GM12878 (cell line): ENCODE measurements at regions not wholly inside any gene's neighbourhood (a gene's known extent, or its start where the extent isn't known, plus 50 kb on each side); places are given as distances from the start of the nearest gene placed in this dataset.

Experiments used
- ATAC-seq: fragments of 200-7000 bp; cut with Tn5 transposase; 3 replicates; pipeline ENCODE4 v1.9.1; 2020; ENCODE audit warnings: mild to moderate bottlenecking, moderate library complexity
- BruUV-seq: library from RNA; stranded (reverse); fragments of 400-500 nt; replicated peaks from 2 replicates; lab custom pipeline; 2021; lab: Mats Ljungman, UMichigan
- CTCF ChIA-PET: fragments of 300-600 bp; sonication (Branson Sonifier 250); formaldehyde crosslinking; extraction: SDS; loops from one replicate; lab custom pipeline; 2021; ENCODE audit warnings: inconsistent platforms; lab: Yijun Ruan, JAX
- POLR2A ChIA-PET: fragments of 350-600 bp; formaldehyde crosslinking; extraction: SDS; loops from one replicate; lab custom pipeline; 2021; ENCODE audit warnings: inconsistent platforms; lab: Charles Lee
- RAD21 ChIA-PET: fragments of 300-600 bp; sonication (Branson Sonifier 250); formaldehyde crosslinking; loops from one replicate; lab custom pipeline; 2023; ENCODE audit warnings: antibody characterized with exemption; ENCODE audit not compliant: unreplicated experiment; lab: Charles Lee
- SMC1A ChIA-PET: fragments of 300-600 bp; sonication (Branson Sonifier 250); formaldehyde crosslinking; loops from one replicate; lab custom pipeline; 2023; ENCODE audit not compliant: unreplicated experiment, uncharacterized antibody; lab: Charles Lee
- DNase-seq: peaks from one replicate; pipeline ENCODE4 v3.0.0-alpha.2; 2011; ENCODE audit warnings: low read depth, low spot score
- FAIRE-seq: peaks from 3 replicates; lab custom pipeline; 2011; peaks lifted over from hg19 to GRCh38; lab: Jason Lieb, UNC
- H2AFZ ChIP-seq: 2 replicates; pipeline ENCODE4 v1.6.0; 2011; ENCODE audit warnings: low read depth, low read length, control low read depth; ENCODE audit not compliant: control insufficient read depth
- H3K27ac ChIP-seq: 2 replicates; pipeline ENCODE4 v1.5.1; 2011; ENCODE audit warnings: control low read depth; ENCODE audit not compliant: control insufficient read depth, insufficient read depth
- H3K27me3 ChIP-seq, 2 experiments: replicated peaks in 1 of 2; 2 replicates each; pipeline versions ENCODE4 v1.6.0 to v1.6.1; 2011; ENCODE audit warnings: low read length in 1 of 2; ENCODE audit not compliant: control insufficient read depth in 2 of 2, insufficient read depth in 2 of 2
- H3K36me3 ChIP-seq, 2 experiments: 2 replicates each; pipeline ENCODE4 v1.5.1; 2011; ENCODE audit warnings: low read length in 1 of 2; ENCODE audit not compliant: control insufficient read depth in 2 of 2, insufficient read depth in 2 of 2
- H3K4me1 ChIP-seq: 2 replicates; pipeline ENCODE4 v1.6.1; 2011; ENCODE audit warnings: mild to moderate bottlenecking, low read length, moderate library complexity, mixed read lengths; ENCODE audit not compliant: control insufficient read depth, insufficient read depth
- H3K4me2 ChIP-seq: 2 replicates; pipeline ENCODE4 v1.6.0; 2011; ENCODE audit warnings: control low read depth; ENCODE audit not compliant: control insufficient read depth, insufficient read depth
- H3K4me3 ChIP-seq: fragments of 200-600 bp; sonication (generic); 2 replicates; pipeline ENCODE4 v1.5.1; 2016
- H3K79me2 ChIP-seq: 2 replicates; pipeline ENCODE4 v1.6.0; 2011; ENCODE audit warnings: low read length; ENCODE audit not compliant: control insufficient read depth, insufficient read depth
- H3K9ac ChIP-seq: 2 replicates; pipeline ENCODE4 v1.8.0; 2011; ENCODE audit warnings: low read length, control low read depth, mixed read lengths; ENCODE audit not compliant: control insufficient read depth, insufficient read depth
- H3K9me3 ChIP-seq: replicated peaks from 3 replicates; pipeline ENCODE4 v1.5.1; 2011; ENCODE audit warnings: mild to moderate bottlenecking, low read length; ENCODE audit not compliant: control insufficient read depth, insufficient read depth
- H4K20me1 ChIP-seq: 2 replicates; pipeline ENCODE4 v1.6.0; 2011; ENCODE audit not compliant: control insufficient read depth, insufficient read depth
- BCL11A ChIP-seq: IDR thresholded peaks from 2 replicates; pipeline ENCODE4 v1.6.1; 2011; ENCODE audit warnings: low read depth, low read length
- CBFB ChIP-seq: IDR thresholded peaks from 2 replicates; pipeline ENCODE4 v1.6.1; 2016; ENCODE audit warnings: antibody characterized with exemption, low read depth
- CREM ChIP-seq: IDR thresholded peaks from 2 replicates; pipeline ENCODE4 v1.6.1; 2014; ENCODE audit warnings: antibody characterized with exemption, low read depth
- E4F1 ChIP-seq: fragments of 450-650 bp; IDR thresholded peaks from 2 replicates; pipeline ENCODE4 v1.6.1; 2018; ENCODE audit warnings: borderline replicate concordance, mild to moderate bottlenecking; ENCODE audit not compliant: partially characterized antibody
- HDAC6 ChIP-seq: fragments of 200-600 bp; sonication (generic); IDR thresholded peaks from one replicate; pipeline ENCODE4 v1.8.0; 2017; ENCODE audit warnings: antibody characterized with exemption; ENCODE audit not compliant: unreplicated experiment
- JUND ChIP-seq: IDR thresholded peaks from 2 replicates; pipeline ENCODE4 v1.6.1; 2012; ENCODE audit warnings: low read depth, mild to moderate bottlenecking, low read length, improper control_type of control experiment, moderate library complexity
- PAX8 ChIP-seq: fragments of 450-650 bp; IDR thresholded peaks from 2 replicates; pipeline ENCODE4 v1.6.1; 2017; ENCODE audit warnings: mild to moderate bottlenecking, moderate library complexity
- PBX3 ChIP-seq: IDR thresholded peaks from 2 replicates; pipeline ENCODE4 v1.6.1; 2011; ENCODE audit warnings: mild to moderate bottlenecking, low read depth, low read length, moderate library complexity; ENCODE audit not compliant: insufficient replicate concordance
- POU2F2 ChIP-seq: IDR thresholded peaks from 3 replicates; pipeline ENCODE4 v1.6.1; 2011; ENCODE audit warnings: low read depth, mild to moderate bottlenecking, low read length, borderline replicate concordance
- SMC3 ChIP-seq: IDR thresholded peaks from 2 replicates; pipeline ENCODE4 v1.6.1; 2011; ENCODE audit warnings: low read length, improper control_type of control experiment, borderline replicate concordance
- SP1 ChIP-seq: IDR thresholded peaks from one replicate; pipeline ENCODE4 v1.6.1; 2011; ENCODE audit warnings: low read depth, low read length
- SPI1 ChIP-seq: IDR thresholded peaks from 2 replicates; pipeline ENCODE4 v1.6.1; 2011; ENCODE audit warnings: low read depth, mild to moderate bottlenecking, low read length, moderate library complexity, borderline replicate concordance; ENCODE audit not compliant: insufficient read depth
- SREBF2 ChIP-seq: IDR thresholded peaks from 2 replicates; pipeline ENCODE4 v1.6.1; 2012; ENCODE audit warnings: mild to moderate bottlenecking, low read length
- TCF3 ChIP-seq: IDR thresholded peaks from 2 replicates; pipeline ENCODE4 v1.6.1; 2012; ENCODE audit warnings: low read depth, mild to moderate bottlenecking, low read length, borderline replicate concordance; ENCODE audit not compliant: insufficient read depth
- YY1 ChIP-seq: IDR thresholded peaks from 2 replicates; pipeline ENCODE4 v1.6.1; 2011; ENCODE audit warnings: low read depth, mild to moderate bottlenecking, low read length
- ZNF207 ChIP-seq: fragments of 450-650 bp; IDR thresholded peaks from 2 replicates; pipeline ENCODE4 v1.6.1; 2014; ENCODE audit warnings: antibody characterized with exemption, mild to moderate bottlenecking, borderline replicate concordance
- WGBS: methylation state at CpG from one replicate; pipeline ENCODE4 v1.1.6; 2016; ENCODE audit warnings: low lambda C conversion rate; ENCODE audit not compliant: insufficient replicate concordance, insufficient coverage; ENCODE audit errors: missing lambda C conversion rate; 5-methylcytosine and 5-hydroxymethylcytosine counted together
- in situ Hi-C: fragments of 300-500 bp; cut with MboI; formaldehyde crosslinking; loops from 9 replicates; pipeline ENCODE4 v1.14.3; 2018; ENCODE audit warnings: mixed read lengths
- intact Hi-C: fragments of 100-400 bp; cut with micrococcal nuclease; formaldehyde crosslinking; loops from one replicate; pipeline ENCODE4 v1.14.2; 2022; ENCODE audit not compliant: unreplicated experiment

- Histone ChIP-seq H3K4me1 (no peaks in the 10 kb centered on the region), H3K36me3 (no peaks in the 10 kb centered on the region), H3K4me2 (no peak overlapping the region), H4K20me1 (no peaks in the 10 kb centered on the region), H3K27ac (no peak overlapping the region), H3K9me3 (no peaks in the 10 kb centered on the region; the same call in 2 of the 3 replicates), H3K27me3 (peaks cover 0 to 2% of the 10 kb centered on the region in 2 experiments; a peak in 2 of 4 replicates), H2AFZ (no peak overlapping the region), H3K79me2 (no peaks in the 10 kb centered on the region), H3K4me3 (no peak overlapping the region), H3K9ac (no peak overlapping the region)
- no peak; the same call in 1 of the 3 replicates for ATAC-seq
- CTCF ChIA-PET = no interaction called here
- TF ChIP-seq YY1 = no peak
- no peak for TF ChIP-seq SPI1
- TF ChIP-seq PBX3 = no peak
- no peak for TF ChIP-seq JUND
- TF ChIP-seq SMC3 = no peak
- TF ChIP-seq TCF3 = no peak
- no peak for TF ChIP-seq CREM
- no peak for TF ChIP-seq SP1
- no peak for TF ChIP-seq E4F1
- no peak for TF ChIP-seq ZNF207
- no peak for TF ChIP-seq HDAC6
- no peak for TF ChIP-seq POU2F2
- TF ChIP-seq CBFB = no peak
- TF ChIP-seq BCL11A = no peak
- TF ChIP-seq SREBF2 = no peak
- TF ChIP-seq PAX8 = no peak
- POLR2A ChIA-PET = no interaction called here
- SMC1A ChIA-PET = no interaction called here
- in situ Hi-C loops (no loop called here), intact Hi-C loops (no loop called here)
- WGBS = 64% methylated on average over 9 of the region's 12 CpGs
- FAIRE-seq = no peak
- no TSS peak for BruUV-seq
- DNase-seq = no peak
- RAD21 ChIA-PET = no interaction called here
Observed at GRCh38 chr9:134571326-134571931, 70.2 kb upstream of the COL5A1 start.
